NCI-H187 (cell line): ENCODE measurements at regions not wholly inside any gene's neighbourhood (a gene's known extent, or its start where the extent isn't known, plus 50 kb on each side); places are given as distances from the start of the nearest gene placed in this dataset.
"Not testable (repeated sequence)": the region's sequence is repeated elsewhere in the genome, so short reads cannot be mapped to it uniquely, and the experiment has no call there.

Experiments
- DNase-seq, 2 experiments: peaks; one replicate each; lab custom pipeline; 2025; lab: John Stamatoyannopoulos, UW

DNA sequence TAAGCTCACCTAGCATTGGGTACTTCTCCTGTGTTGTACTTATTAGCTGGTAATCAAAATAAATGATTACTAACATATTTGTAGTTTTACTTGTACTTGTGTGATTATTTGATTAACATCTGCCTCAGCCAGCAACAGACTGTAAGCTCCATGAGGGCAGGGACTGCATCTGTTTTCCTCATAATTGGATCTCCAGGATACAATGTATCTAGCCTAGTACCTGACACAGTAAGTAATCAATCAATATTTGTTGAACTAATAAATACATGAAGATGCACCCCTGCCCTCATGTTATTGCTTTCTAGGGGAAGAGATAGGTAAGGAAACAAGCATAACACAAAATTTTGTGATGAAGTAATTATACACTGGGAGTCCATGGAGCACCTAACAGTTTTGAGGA, 101.5 kb downstream of the TENT5C start:
- DNase-seq: no peak

DNA sequence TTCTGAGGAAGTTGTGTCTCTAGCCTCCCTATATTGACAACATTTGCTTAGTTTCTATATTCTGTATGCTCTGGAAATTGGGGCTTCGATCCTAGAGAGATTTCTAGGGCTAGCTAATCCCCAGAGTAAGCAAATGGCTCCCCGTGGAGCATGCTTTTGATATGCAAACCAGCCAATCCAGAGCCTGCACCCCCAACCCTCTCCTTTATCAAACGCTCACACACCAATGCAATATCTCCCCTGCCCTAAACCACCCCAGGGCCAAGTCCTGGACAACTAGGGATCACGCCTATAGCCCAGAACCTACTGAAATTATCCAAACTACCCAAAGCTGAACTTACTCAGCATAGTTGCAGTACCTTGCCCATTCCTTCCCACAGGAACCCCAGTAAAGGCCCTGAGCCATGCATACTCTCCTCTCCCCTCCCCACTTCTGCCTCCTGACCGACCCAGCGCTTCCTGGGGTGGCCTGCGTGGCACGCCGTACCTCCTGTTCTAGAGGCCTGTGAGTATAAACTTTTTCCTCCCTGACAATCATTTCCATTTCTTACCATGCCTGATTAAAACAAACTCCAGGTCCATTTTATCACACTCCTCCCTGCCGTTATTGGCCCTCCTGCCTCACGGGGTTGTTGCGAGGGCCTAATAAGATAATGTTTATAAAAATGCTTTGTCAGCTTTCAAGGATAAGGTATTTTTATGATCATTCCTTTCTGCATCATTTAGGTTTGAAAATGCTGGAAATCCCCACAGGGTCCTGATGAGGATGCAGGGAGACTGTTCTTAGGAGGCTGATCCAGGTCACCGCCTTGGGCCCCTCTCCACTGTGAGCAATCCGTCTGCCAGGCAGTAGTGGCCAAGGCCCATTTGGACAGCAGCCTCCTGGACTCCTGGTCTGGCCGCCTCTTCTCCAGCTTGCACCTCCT, 102.7 kb downstream of the TENT5C start:
- no peak for DNase-seq

DNA sequence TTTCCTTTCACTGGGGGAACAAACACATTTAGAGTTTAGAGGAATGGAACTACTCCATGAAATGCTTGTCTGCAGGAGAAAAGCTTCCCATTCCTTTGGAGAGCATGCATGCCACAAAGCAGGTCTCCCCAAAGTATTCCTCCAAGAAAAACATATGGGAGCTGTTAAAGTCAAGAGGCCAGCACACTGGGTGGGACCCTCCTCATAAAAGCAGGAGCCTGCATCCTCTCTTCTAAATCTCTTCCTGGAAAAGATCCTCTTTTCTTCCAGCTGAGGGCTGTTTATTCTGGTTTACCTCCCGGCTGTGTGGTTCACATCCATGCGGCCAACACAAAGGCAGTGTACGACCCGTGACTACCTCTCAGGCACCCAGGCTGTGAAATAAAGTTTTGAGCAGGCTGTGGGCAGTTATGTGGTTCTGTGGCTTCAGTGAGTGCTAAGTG, 103.4 kb downstream of the TENT5C start:
- no peak for DNase-seq

DNA sequence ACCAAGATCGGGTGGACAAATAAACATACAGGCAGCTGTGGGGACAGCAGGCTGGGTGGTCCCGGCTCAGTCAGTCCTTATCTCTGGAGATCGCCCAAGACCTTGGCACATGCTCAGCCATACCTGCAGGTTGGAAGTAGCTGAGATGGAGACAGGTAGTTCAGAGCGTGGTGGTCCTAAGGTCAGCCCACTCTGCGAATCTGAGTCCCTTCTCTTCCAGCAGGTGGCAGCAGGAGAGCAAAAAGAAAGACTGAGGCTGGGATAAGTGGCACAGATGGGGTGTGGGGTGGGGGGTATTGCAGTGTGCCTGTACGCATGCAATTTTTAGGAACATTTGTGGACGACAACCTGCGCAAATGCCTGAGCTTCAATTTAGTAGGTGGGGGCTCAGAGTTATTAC, 104.9 kb downstream of the TENT5C start:
- DNase-seq: no peak

DNA sequence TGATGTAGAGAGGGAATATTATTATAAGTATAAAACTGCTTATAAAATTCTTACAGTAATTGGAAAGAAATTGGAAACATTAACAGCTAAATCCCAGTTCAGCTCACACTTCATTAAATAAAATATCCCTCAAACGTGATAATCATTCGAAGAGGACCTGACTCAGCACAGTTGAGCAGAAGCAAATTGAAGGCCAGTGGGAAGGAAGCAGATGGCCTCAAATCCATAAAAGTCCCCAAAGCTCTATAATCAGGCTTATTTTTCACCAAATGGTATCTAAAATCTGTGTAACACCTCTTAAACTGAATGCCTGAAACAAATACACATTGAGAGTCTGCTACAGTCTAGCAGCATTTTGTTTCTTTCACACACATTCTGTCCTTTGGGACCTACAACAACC, 106.8 kb downstream of the TENT5C start:
- no peak for DNase-seq

DNA sequence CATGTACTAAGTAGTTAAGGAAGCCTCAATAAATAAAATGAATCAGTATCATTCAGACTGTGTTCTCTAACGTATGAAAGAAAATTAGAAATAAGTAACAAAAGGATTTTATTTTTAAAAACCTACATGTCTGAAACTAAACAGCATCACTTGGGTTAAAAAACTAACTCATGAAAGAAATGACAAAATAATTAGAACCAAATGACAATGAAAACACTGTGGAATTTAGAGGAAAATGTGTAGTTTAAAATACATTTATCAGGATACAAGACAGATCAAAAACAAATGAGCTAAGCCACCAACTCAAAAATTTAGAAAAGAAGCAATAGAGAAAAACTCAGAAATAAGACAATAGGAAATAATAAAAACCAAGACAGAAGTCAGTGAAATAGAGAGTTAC, 108.7 kb downstream of the TENT5C start:
- no peak for DNase-seq

DNA sequence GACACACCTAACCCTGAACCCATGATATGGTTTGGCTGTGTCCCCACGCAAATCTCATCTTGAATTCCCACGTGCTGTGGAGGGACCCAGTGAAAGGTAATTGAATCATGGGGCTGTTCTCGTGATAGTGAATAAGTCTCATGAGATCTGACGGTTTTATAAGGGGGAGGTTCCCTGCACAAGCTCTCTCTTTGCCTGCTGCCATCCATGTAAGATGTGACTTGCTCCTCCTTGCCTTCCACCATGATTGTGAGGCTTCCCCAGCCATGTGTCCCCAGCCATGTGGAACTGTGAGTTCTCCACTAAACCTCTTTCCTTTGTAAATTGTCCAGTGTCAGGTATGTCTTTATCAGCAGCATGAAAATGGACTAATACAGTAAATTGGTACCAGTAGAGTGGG, 110.2 kb downstream of the TENT5C start:
- not testable (repeated sequence) for DNase-seq

DNA sequence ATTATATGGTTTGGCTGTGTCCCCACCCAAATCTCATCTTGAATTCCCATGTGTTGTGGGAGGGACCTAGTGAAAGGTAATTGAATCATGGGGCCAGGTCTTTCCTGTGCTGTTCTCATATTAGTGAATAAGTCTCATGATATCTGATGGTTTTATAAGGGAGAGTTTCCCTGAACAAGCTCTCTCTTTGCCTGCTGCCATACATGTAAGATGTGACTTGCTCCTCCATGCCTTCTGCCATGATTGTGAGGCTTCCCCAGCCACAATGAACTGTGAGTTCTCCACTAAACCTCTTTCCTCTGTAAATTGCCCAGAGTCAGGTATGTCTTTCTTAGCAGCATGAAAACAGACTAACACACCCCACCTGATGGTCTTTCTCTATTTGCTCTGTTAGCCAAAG, 112.1 kb downstream of the TENT5C start:
- DNase-seq: not testable (repeated sequence)

DNA sequence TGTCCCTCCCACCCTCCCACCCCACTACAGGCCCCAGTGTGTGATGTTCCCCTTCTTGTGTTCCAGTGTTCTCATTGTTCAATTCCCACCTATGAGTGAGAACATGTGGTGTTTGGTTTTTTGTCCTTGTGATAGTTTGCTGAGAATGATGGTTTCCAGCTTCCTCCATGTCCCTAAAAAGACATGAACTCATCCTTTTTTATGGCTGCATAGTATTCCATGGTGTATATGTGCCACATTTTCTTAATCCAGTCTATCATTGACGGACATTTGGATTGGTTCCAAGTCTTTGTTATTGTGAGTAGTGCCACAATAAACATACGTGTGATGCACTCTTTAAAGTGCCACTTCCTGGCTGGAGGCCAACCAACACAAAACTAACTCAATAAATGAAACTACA, 112.7 kb downstream of the TENT5C start:
- not testable (repeated sequence) for DNase-seq

DNA sequence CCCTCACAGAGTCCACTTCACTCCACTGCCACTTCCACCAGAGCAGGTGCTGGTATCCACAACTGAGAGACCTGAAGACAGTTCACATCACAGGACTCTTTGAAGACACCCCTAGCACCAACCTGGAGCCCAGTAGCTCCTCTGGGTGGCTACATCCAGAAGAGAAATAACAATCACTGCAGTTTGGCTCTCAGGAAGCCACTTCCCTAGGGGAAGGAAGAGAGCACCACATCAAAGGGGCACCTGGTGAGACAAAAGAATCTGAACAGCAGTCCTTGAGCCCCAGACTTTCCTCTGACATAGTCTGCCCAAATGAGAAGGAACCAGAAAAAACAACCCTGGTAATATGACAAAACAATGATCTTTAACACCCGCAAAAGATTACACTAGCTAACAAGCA, 113.2 kb downstream of the TENT5C start:
- no peak for DNase-seq

DNA sequence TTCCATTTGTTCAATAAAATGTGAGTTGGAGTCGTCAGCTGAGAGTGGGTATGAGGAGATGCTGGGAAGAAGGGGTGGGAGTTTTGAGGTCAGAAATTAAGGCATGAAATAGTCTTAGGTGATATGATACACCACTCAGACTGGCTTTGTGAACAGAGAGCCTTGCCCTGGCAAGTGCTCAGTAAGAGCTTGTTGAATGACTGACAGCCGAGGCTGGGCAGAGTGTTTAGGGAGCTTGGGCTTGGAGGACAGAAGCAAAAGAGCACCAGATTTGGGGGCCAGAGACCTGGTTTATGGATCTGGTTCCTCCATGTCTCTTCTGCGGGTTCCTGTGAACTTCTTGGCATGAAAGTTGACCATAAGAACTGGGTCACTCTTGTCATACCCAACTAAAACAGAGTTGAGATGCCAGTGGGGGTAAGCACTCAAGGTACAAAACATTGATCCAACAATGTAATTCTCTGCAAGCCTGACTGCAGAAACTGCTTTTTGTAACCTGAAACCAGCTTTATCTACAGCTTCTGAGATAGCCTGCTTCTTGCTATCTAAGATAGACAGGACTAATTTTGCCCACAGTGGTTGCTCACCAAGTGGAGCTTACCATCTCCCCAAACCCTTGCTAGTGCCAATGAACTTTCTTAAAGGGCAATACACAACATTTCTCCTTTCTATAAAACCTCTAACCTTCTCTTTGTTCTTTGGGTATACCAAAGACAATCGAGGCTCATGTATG, 126.4 kb downstream of the TENT5C start:
- DNase-seq: no peak

DNA sequence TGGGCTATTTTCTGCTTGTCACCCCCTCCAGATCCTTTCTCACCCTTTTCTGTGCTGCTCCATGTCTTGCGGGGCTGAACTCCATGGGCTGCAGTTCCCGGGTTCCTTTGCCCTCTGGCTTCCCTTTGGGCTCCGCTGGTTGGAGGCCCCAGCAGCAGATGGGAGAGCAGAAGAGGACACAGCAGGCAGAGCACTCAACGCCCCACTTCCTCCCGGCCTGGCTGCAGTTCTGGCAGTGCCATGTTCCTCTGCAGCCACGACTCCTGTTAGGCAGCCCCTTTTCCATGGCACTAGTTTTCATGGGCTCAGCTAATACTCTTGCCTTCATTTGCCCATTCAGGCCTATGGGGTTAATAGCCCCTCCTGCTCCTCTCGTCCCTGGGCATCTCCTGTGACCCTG, 127.1 kb downstream of the TENT5C start:
- DNase-seq: no peak

DNA sequence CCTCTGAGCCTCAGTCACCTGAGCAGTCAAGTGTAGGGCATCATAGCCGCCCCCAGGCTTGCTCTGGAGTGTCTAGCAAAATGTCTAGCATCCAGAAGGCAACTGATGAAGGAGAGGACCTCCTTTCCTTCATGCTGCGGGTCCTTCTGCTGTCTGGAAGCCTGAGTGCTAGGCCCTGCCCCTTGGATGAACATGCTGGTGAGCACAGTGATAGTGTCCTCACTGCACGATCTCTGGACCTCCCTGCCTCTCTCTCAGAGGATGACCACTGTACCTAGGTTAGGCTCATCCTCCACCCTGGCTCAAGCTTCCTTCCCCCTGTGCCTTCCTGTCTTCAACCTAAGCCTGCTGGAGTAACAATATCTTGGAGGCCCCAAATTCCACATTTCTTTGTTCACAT, 128.6 kb downstream of the TENT5C start:
- no peak for DNase-seq

DNA sequence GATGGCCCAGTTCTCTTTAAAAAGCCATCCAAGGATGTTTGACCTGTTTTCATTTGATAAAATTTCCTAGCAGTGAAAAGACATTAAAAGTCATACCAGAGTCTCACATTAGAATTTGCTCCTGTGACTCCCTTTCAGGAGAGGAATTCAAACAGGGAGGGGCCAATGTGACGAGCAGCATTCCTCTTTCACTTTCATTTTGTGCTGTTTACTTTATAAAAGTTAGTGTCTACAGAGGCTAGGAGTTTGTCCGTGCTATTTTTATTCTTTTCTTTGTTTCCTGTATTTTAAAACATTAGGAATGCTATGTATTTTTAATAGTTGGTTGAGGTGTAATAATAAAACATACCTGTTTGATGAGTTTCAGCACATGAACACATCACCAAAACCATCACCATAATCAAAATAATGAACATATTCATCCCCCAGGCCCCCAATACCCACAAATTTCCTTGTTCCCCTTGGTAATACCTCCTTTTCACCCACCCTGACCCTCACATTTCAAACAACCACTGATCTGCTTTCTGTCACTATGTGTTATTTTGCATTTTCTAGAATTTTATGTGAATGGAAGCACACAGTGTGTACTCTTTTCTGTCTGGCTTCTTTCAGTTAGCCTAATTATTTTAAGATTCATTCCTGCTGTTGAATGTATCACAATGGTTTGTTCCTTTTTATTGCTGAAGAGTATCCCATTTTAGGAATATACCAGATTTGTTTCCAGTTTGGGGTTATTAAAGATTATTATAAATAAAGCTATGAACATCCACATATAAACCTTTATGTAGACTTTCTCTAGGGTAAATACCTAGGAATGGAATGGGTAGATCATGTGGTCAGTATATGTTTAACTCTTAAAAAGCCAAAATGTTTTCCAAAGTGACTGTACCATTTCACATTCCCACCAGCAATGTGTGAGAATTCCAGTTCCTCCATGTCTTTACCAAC, 129.5 kb downstream of the TENT5C start:
- DNase-seq: no peak

DNA sequence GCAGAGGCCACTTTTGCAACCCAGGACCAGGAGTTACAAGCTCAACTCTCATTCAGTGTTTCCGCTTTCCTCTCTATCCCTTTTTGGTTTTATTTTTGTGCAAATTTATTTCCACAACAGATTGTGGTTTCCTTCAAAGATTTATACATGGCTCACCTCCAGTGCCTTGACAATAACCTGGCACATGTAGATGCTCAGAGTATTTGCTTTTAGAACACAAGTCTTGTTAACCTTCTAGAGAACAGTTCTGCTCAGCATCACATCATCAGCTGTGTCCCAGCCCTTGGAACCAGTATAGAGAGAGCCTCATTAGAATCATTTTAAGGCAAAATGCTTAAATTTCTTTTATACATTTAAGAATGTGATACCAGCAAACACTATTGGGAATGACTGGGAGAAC, 133.7 kb downstream of the TENT5C start:
- DNase-seq: no peak

DNA sequence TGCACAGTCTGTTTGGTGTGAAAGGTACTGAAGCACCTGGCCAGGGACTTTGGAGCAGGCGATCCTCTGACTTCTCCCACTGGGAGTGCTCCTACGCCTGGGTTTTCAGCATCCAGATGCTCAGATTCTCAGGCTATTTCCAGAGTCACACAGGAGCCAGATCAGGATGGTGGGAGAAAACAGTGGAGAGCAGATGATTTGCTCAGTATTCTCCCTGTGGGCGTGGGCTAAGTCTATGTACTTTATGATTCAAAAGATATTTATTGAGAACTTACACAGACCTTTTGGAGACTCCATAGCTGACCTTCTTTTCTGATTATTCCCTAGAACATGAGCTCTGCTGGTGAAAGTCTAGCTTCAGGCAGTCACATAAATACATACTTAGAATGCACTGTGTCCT, 134.6 kb downstream of the TENT5C start:
- no peak for DNase-seq

DNA sequence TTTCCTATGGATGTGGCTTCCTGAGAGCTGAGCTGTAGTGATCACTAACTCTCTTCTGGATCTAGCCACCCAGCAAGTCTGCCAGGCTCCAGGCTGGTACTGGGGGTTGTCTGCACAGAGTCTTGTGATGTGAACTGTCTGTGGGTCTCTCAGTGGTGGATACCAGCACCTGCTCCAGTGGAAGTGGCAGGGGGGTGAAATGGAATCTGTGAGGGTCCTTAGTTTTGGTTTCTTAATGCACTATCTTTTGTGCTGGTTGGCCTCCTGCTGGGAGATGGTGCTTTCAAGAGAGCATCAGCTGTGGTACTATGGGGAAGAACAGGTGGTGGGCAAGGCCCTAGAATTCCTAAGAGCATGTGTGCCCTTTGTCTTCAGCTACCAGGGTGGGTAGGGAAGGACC, 140.7 kb downstream of the TENT5C start:
- not testable (repeated sequence) for DNase-seq

DNA sequence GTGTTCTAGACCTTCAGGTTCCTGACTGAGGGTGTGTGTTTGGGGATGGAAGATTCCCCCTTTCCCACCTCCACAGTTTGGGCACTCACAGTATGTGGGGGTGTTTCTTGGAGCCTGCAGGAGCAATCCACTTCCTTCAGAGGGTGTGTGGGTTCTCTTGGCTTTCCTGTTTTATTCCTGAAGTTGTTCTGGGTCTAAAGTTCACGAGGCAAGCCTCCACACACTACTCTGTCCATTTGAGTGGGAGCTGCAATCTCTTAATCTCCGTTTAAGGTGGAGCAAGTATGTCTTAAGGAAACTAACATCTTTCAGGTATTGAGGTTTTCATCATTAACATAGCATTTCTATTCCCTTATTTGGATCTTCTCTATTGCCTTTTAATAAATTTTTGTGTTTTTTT, 141.8 kb downstream of the TENT5C start:
- DNase-seq: no peak

DNA sequence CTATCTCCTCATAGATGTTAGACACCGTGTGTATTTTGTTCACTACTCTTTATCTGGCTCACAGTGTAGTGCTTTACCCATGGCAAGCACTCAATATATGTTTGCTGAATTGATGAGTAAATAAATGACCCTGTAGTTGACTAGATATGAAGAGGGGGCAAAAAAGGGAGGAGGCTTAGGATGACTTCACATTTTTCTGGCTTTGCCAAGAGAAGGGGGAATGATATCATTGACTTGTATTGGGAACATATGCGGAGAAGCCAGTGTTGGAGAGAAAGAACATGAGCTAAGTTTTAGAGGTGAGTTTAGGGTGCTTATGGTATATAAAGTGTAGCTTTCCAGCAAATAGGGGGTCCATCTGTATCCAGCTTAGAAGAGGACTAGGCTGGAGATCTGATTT, 145.5 kb downstream of the TENT5C start:
- no peak for DNase-seq

DNA sequence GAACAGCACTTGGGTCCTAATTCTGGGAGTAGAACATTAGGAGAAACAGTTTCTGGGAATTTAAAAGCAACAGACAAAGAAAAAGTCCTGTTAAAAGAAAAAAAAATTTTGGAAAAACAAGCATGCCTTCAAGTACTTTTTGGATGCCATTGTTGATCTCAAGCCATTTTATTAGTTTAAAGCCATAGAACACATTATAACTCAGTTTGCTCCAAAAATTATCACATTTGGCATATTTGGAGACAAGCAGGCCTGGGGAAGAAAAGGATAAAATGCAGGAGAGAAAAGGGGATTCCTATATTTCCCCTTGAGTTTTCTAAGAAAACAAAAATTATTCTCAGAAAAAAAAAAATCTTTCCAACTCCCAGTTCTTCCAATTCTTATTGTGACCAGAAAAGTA, 146.8 kb downstream of the TENT5C start:
- no peak for DNase-seq

DNA sequence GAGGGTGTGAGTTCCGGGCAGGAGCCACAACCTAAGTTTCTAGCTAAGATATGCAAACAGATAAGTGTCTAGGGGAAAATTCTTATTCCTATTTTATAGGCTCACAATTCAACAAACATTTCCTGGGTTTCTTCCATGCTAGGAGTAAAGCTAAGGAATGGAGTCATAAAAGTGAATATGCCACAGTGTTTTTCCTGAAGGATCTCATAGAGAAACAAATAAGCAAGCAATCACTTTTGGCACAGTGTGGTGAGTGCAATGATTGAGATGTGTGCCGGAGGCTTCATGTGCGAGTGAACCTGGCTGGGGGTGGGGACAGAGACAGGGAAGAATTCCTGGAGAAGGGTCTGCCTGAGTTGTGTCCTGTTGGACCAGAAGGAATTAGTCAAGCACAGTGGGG, 147.4 kb downstream of the TENT5C start:
- DNase-seq: no peak

DNA sequence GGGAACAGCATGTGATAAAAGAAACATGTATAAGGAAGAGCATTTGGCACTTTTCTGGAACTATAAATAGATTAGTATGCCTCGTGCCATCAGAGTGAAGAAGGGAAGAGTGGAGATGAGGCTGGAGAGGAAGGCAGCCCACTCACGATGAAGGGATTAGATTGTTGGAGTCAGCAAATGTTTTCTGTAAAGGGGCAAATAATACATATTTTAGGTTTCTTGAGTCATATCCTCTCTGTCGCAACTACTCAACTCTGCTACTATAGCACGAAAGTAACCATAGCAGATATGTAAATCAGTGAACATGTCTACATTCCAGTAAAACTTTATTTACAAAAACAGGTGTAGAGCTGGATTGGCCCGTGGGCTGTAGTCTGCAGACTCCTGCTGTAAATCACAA, 147.8 kb downstream of the TENT5C start:
- no peak for DNase-seq
